CD4-positive, alpha-beta T cell (primary cell): ENCODE measurements at regions not wholly inside any gene's neighbourhood (a gene's known extent, or its start where the extent isn't known, plus 50 kb on each side); places are given as distances from the start of the nearest gene placed in this dataset.

Experiments used
- ATAC-seq: fragments of 200-7000 bp; cut with Tn5 transposase; one replicate; pipeline ENCODE4 v1.10.0; 2022; ENCODE audit warnings: mild to moderate bottlenecking; ENCODE audit not compliant: poor library complexity
- CTCF ChIA-PET: fragments of 350-600 bp; sonication (Branson Sonifier 250); formaldehyde crosslinking; loops from one replicate; lab custom pipeline; 2021; ENCODE audit warnings: antibody characterized with exemption, inconsistent platforms; lab: Charles Lee
- POLR2A ChIA-PET: fragments of 350-600 bp; sonication (Branson Sonifier 250); formaldehyde crosslinking; loops from one replicate; lab custom pipeline; 2021; ENCODE audit warnings: antibody characterized with exemption, inconsistent platforms; lab: Charles Lee
- DNase-seq, 14 experiments: peaks; one replicate each; pipeline ENCODE4 v3.0.0-alpha.2; 2013 to 2020; ENCODE audit warnings: mixed read lengths in 2 of 14
- H3K27ac ChIP-seq, 2 donors: one replicate each; pipeline versions ENCODE4 v1.5.1 to v1.7.0; 2013; ENCODE audit warnings: low read length in 2 of 2, low read depth in 1 of 2, mild to moderate bottlenecking in 1 of 2
- H3K27me3 ChIP-seq, 2 experiments: 1 replicate in 1 of 2; 2 replicates in 1 of 2; pipeline versions ENCODE4 v1.6.1 to v1.7.0; 2013; ENCODE audit warnings: low read length in 2 of 2, control low read depth in 1 of 2, mild to moderate bottlenecking in 1 of 2, moderate library complexity in 1 of 2; ENCODE audit not compliant: insufficient read depth in 2 of 2, control insufficient read depth in 1 of 2
- H3K36me3 ChIP-seq: one replicate; pipeline ENCODE4 v1.6.1; 2013; ENCODE audit warnings: low read length, control low read depth; ENCODE audit not compliant: insufficient read depth
- H3K4me1 ChIP-seq: one replicate; pipeline ENCODE4 v1.6.1; 2013; ENCODE audit warnings: low read length, control low read depth; ENCODE audit not compliant: insufficient read depth
- H3K4me3 ChIP-seq: one replicate; pipeline ENCODE4 v1.5.1; 2013; ENCODE audit warnings: mild to moderate bottlenecking, low read length, moderate library complexity
- H3K9me3 ChIP-seq, 2 experiments: 1 replicate in 1 of 2; 2 replicates in 1 of 2; pipeline versions ENCODE4 v1.6.1 to v1.7.0; 2013; ENCODE audit warnings: low read length in 2 of 2, mild to moderate bottlenecking in 2 of 2, control low read depth in 1 of 2, moderate library complexity in 1 of 2; ENCODE audit not compliant: control insufficient read depth in 1 of 2, insufficient read depth in 1 of 2
- H3K27ac Mint-ChIP-seq: one replicate; pipeline ENCODE4 v1.8.0; 2020; ENCODE audit warnings: mixed read lengths
- H3K27me3 Mint-ChIP-seq: one replicate; pipeline ENCODE4 v1.8.0; 2021; ENCODE audit warnings: mixed read lengths
- H3K36me3 Mint-ChIP-seq: one replicate; pipeline ENCODE4 v1.8.0; 2021; ENCODE audit warnings: low read depth, mixed read lengths
- H3K4me1 Mint-ChIP-seq: one replicate; pipeline ENCODE4 v1.8.0; 2021; ENCODE audit warnings: low read depth, mixed read lengths
- H3K4me3 Mint-ChIP-seq: one replicate; pipeline ENCODE4 v1.8.0; 2020; ENCODE audit warnings: mild to moderate bottlenecking, mixed read lengths
- H3K9me3 Mint-ChIP-seq: one replicate; pipeline ENCODE4 v1.8.0; 2020; ENCODE audit warnings: mixed read lengths
- intact Hi-C, 2 experiments: fragments of 100-400 bp; cut with DNase I in 1 of 2; cut with micrococcal nuclease in 1 of 2; formaldehyde crosslinking; loops; one replicate each; pipeline versions ENCODE4 v1.15.1 to v1.9.0; 2023 to 2025; cut with DNase I, micrococcal nuclease
- TF ChIP-seq, protein P1 (sequence below): fragments of 200-600 bp; IDR thresholded peaks from one replicate; pipeline ENCODE4 v1.8.0; 2022; ENCODE audit warnings: antibody characterized with exemption, mild to moderate bottlenecking

DNA sequence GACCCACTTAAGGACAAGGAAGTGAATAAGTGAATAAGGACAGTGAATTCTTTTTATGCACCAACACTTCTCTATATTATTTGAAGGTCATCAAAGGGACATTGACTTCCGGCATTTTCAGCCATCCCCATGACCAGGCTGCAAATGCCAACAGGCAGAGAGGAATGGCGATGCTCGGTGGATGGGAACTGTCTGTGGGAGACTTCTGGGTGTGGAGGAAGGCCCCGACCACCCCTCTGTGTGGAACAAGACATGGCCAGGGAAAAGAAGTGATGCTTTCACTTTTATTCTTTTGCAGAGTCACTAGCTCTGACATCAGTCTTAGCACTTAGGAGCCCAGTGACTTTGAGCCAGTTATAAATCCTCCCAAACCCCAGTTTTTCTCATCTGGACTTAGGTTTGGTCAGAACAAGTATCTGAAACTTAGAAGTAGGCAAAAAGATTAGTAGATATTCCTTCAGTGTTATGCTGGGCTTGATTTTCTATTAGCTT, 84.5 kb downstream of the KBTBD8 start:
- TF ChIP-seq, protein P1, sequence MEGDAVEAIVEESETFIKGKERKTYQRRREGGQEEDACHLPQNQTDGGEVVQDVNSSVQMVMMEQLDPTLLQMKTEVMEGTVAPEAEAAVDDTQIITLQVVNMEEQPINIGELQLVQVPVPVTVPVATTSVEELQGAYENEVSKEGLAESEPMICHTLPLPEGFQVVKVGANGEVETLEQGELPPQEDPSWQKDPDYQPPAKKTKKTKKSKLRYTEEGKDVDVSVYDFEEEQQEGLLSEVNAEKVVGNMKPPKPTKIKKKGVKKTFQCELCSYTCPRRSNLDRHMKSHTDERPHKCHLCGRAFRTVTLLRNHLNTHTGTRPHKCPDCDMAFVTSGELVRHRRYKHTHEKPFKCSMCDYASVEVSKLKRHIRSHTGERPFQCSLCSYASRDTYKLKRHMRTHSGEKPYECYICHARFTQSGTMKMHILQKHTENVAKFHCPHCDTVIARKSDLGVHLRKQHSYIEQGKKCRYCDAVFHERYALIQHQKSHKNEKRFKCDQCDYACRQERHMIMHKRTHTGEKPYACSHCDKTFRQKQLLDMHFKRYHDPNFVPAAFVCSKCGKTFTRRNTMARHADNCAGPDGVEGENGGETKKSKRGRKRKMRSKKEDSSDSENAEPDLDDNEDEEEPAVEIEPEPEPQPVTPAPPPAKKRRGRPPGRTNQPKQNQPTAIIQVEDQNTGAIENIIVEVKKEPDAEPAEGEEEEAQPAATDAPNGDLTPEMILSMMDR = no peak
- Mint-ChIP-seq H3K9me3 (peaks cover 40% of the 10 kb centered on the region), H3K36me3 (peaks cover 35% of the 10 kb centered on the region), H3K4me3 (no peak overlapping the region), H3K27ac (peak overlapping the region; percentile 61), H3K27me3 (peaks cover 4% of the 10 kb centered on the region), H3K4me1 (peaks cover 25% of the 10 kb centered on the region)
- Histone ChIP-seq H3K4me1 (peaks cover 20% of the 10 kb centered on the region), H3K27ac (peak overlapping the region; percentile 3 to 42), H3K9me3 (peaks cover 13 to 34% of the 10 kb centered on the region in 2 experiments), H3K27me3 (no peaks in the 10 kb centered on the region), H3K4me3 (no peak overlapping the region), H3K36me3 (no peaks in the 10 kb centered on the region)
- CTCF ChIA-PET = interaction anchor here (3.0 kb wide), 1 partner anchor 31 kb away, joined by 9 read pairs; no protein-coding TSS in a partner anchor
- DNase-seq (no peak), ATAC-seq (no peak)
- intact Hi-C loops = no loop called here
- POLR2A ChIA-PET = interaction anchor here (1.0 to 1.2 kb wide), 2 partner anchors 111 to 572 kb away, joined by 3 to 4 read pairs; partner anchors contain the start of gene SUCLG2

DNA sequence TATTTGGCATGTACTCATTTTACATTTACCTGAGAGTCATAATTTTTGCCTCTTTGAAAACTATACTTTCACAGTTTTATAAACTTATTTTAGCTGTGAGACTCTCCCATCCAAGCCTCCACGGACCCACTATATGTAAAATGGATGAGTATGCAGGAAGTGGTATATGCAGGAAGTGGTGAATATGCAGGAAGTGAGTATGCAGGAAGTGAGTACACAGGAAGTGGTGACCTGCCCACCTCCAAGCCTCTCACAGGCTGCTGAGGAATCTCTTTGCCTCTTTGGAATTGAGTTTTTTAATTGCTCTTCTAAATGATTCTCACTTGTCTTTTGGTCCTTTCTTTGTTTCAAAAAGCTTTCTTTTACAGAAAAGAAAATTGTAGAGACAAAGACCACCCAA, 85.2 kb downstream of the KBTBD8 start:
- peak overlapping the region; percentile 3 to 42 for H3K27ac ChIP-seq

DNA sequence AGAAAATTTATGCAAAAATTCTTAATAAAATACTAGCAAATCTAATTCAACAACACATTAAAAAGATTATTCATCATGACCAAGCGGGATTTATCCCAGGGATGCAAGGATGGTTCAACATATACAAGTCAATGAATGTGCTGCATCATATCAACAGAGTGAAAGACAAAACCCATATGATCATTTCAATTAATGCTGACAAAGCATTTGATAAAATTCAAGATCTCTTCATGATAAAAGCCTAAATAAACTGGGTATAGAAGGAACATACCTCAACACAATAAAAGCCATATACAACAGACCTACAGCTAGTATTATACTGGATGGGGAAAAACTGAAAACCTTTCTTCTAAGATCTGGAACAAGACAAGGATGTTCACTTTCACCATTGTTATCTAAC, 89.7 kb downstream of the KBTBD8 start:
- CTCF ChIA-PET = no interaction called here

More for the DNA sequence above, 85.2 kb downstream of the KBTBD8 start:
- TF ChIP-seq, protein P1 = no peak
- Histone ChIP-seq H3K4me3 (no peak overlapping the region), H3K9me3 (peaks cover 13 to 34% of the 10 kb centered on the region in 2 experiments), H3K4me1 (peaks cover 20% of the 10 kb centered on the region), H3K36me3 (no peaks in the 10 kb centered on the region), H3K27me3 (no peaks in the 10 kb centered on the region)
- Mint-ChIP-seq H3K4me1 (peaks cover 25% of the 10 kb centered on the region), H3K4me3 (peak overlapping the region; percentile 60), H3K27ac (peak overlapping the region; percentile 61), H3K36me3 (peaks cover 35% of the 10 kb centered on the region), H3K9me3 (peaks cover 42% of the 10 kb centered on the region), H3K27me3 (peaks cover 4% of the 10 kb centered on the region)
- POLR2A ChIA-PET = interaction anchor here (0.7 to 1.2 kb wide), 4 partner anchors 23 to 571 kb away, joined by 3 to 4 read pairs (median 4); partner anchors contain the start of gene SUCLG2
- ATAC-seq = peak; percentile 95
- CTCF ChIA-PET = interaction anchor here (3.0 kb wide), 1 partner anchor 31 kb away, joined by 9 read pairs; no protein-coding TSS in a partner anchor
- DNase-seq = peak in 12 of 14 experiments; percentile 1 to 86 (median 14)
- intact Hi-C loops = no loop called here

More for the DNA sequence above, 89.7 kb downstream of the KBTBD8 start:
- TF ChIP-seq, protein P1 = no peak
- no peak overlapping the region for H3K27ac Mint-ChIP-seq
- peaks cover 6 to 38% of the 10 kb centered on the region in 2 experiments for H3K9me3 ChIP-seq
- peaks cover 19% of the 10 kb centered on the region for H3K36me3 Mint-ChIP-seq
- DNase-seq = no peak
- H3K27me3 Mint-ChIP-seq = no peaks in the 10 kb centered on the region
- no peak overlapping the region for H3K4me3 ChIP-seq
- H3K27me3 ChIP-seq = no peaks in the 10 kb centered on the region
- peaks cover 15% of the 10 kb centered on the region for H3K4me1 Mint-ChIP-seq
- H3K36me3 ChIP-seq = no peaks in the 10 kb centered on the region
- peaks cover 13% of the 10 kb centered on the region for H3K4me1 ChIP-seq
- no peak for ATAC-seq
- H3K27ac ChIP-seq = no peak overlapping the region
- H3K9me3 Mint-ChIP-seq = peaks cover 29% of the 10 kb centered on the region
- intact Hi-C loops = no loop called here
- no peak overlapping the region for H3K4me3 Mint-ChIP-seq
- POLR2A ChIA-PET = no interaction called here
